HG03565 (cell line): ENCODE measurements at regions not wholly inside any gene's neighbourhood (a gene's known extent, or its start where the extent isn't known, plus 50 kb on each side); places are given as distances from the start of the nearest gene placed in this dataset.

Experiments used
- ATAC-seq: cut with Tn5 transposase; IDR thresholded peaks from one replicate; pipeline ENCODE4 v1.9.1; 2021; ENCODE audit warnings: mild to moderate bottlenecking, moderate library complexity; ENCODE audit not compliant: unreplicated experiment

- ATAC-seq = no peak
Observed at GRCh38 chr20:52787216-52787615, 184.9 kb upstream of the TSHZ2 start.

- no peak for ATAC-seq
Observed at GRCh38 chr20:52785679-52786078, 186.5 kb upstream of the TSHZ2 start.

- ATAC-seq = no peak
Observed at GRCh38 chr20:52783769-52784168, 188.4 kb upstream of the TSHZ2 start.

DNA sequence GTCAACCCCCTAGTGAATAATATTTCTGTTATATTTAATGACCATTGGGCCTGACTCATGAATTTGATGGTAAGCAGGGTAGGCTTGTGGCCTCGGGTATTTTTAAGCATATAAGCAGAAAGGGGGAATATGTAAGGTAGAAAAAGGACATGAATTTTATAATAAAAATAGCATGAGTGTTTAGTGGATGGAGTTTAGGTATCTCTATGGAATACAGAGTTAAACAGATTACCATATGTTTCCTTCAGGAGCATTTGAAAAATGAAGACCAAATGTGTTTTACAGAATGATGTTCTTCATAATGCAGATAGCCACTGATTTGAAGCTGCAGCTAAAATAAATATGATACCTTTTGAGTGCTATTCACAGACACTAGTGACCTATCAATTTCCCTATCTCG is 191.7 kb upstream of the TSHZ2 start:
- ATAC-seq = no peak

- ATAC-seq = no peak
Observed at GRCh38 chr20:52779125-52779524, 193.0 kb upstream of the TSHZ2 start.

GRCh38 chr20:52777171-52777570 is 195.0 kb upstream of the TSHZ2 start:
- ATAC-seq = no peak

- ATAC-seq = no peak
Observed at GRCh38 chr20:52775786-52776185, 196.4 kb upstream of the TSHZ2 start.

DNA sequence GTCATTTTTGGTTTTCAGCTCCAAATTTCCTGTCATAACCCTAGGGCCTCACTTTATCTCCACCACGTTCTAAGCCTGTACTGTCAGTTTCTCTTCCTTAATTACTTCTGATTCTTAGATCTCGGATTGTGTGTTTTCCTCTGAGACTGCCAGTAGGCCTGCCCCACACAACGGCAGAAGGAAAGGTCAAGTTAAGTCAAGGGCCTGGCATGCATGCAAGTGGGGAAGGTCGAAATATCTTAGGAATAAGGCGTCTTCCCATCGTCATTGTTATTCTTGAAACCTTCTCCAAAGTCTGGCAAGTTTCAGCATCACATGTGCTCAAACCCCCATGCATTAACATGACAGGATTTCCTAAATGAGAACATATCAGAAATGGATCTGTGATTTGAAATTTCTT is 203.5 kb upstream of the TSHZ2 start:
- ATAC-seq = no peak

DNA sequence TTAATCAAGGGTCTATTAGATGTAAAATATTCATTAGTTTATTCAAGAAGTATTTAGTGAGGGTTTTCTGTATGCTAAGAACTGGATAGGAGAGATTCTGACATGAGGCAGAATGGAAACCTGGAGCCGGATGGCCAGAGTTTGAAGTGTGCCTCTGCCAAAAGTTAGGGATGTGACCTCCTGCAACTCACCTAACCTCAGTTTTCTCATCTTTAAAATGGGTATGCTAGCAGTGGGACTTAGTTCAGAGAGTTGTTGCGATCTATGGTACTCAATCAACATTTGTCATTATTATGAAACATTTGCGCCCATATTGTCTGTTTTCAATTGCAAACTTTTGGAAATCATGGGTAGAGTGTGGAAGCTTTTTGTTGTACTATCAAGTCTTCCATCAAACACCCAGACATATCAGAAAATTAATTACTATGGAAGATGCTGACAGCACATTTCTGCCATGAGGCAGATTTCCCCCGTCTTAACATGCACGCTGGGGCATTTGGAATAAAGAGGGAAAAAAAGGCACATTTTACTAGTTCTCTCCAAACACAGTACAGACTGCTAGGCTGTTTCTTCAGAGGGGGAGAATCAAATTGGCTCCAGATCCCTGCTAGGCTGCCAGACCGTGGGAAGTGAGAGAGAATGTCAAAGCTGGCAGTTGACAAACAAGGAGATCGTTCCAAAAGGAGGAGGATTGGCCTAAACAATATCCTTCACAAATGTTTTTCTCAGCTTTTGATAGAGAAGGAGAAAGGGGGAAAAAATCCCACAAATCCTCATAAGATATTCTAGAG is 205.3 kb upstream of the TSHZ2 start:
- ATAC-seq = no peak

- ATAC-seq = no peak
Observed at GRCh38 chr20:52763321-52763853, 208.8 kb upstream of the TSHZ2 start.

DNA sequence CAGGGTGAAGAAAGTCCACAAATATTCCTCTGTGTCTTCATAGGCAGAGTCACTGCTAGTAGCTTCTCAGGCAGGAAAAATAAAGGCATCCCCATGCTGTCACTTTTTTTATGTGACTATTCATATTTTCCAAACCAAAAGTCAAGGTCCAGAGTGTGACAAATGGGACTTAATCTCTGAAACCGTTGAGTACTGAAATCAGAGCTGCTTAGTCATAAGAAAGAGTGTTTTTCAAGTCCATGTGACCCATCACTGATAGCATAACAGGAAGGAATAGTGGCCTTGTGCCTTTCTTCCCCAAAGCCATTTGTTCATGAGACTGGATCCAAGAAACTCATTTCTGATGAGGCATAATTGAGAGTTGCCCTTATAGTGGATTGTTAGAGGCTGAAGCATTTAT is 210.3 kb upstream of the TSHZ2 start:
- no peak for ATAC-seq

GRCh38 chr20:52760791-52761190 is 211.4 kb upstream of the TSHZ2 start:
- no peak for ATAC-seq

GRCh38 chr20:52757411-52757810 is 214.7 kb upstream of the TSHZ2 start:
- no peak for ATAC-seq

- no peak for ATAC-seq
Observed at GRCh38 chr20:52755744-52756143, 216.4 kb upstream of the TSHZ2 start.

- no peak for ATAC-seq
Observed at GRCh38 chr20:52754366-52754765, 217.8 kb upstream of the TSHZ2 start.

DNA sequence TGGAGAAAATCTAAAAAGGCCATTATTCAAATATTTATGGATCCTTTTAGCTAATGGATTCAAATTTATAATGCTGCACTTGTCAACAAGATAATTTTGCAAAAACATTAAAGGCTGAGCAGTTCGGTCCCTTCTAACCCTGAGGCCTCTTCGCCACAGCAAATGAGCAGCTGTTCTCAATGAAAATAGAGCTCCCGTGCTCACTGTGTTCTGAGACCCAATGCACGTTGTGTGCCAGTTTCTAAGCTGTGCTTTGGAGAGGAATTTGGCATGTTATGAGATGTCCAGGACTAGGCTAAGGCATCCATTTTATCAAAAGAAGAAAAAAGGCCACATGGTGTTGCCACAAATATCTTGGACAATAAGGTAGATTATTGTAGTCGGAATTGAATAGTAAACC is 220.1 kb upstream of the TSHZ2 start:
- no peak for ATAC-seq

- ATAC-seq = no peak
Observed at GRCh38 chr20:52751571-52751970, 220.6 kb upstream of the TSHZ2 start.

DNA sequence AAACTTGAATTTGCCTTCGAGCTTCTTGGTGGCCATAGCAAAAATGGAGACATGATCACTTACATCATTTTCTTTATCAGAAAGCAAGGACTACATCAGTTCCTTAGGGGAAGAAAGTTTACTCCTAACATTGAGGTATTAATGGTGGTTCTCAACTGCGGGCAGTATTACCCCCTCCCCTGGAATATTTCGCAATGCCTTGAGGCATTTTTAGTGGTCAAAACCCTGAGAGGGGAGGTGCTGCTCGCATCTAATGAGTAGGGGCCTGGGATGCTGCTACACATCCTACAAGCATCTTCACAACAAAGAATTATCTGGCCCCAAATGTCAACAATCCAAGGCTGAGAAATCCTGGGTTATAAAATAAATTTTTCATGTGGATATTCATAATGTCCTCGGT is 222.2 kb upstream of the TSHZ2 start:
- ATAC-seq = no peak

GRCh38 chr20:52748990-52749389 is 223.2 kb upstream of the TSHZ2 start:
- no peak for ATAC-seq

DNA sequence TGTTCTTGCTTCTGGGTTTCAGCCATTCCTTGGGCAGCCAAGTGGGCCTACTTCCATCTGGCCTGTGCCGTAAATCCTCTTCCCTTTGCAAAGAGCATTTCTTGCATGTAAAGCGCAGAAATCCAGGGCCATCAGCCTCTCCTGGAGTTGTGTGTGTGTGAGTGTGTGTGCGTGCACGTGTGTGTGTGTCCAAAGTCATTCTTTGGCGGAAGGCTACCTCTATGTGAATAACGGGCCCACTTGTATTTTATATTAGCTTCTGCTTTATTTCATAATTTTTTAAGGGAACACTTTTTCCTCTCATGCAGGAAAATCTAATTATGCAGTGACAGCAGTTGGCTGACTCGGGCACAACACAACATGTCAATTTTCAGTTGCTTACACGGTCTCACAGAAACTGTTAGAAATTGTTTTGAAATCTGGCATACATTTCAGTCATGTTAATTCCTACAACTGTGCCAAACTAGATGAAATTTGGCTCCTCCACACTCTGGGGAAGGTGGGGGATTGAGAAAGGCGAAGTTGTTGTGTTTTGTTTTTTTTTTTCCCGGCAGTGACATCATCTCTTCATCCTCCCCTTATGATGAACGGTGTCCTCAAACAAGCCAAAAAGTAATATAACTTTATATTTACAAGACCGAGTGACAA is 223.7 kb upstream of the TSHZ2 start:
- no peak for ATAC-seq

DNA sequence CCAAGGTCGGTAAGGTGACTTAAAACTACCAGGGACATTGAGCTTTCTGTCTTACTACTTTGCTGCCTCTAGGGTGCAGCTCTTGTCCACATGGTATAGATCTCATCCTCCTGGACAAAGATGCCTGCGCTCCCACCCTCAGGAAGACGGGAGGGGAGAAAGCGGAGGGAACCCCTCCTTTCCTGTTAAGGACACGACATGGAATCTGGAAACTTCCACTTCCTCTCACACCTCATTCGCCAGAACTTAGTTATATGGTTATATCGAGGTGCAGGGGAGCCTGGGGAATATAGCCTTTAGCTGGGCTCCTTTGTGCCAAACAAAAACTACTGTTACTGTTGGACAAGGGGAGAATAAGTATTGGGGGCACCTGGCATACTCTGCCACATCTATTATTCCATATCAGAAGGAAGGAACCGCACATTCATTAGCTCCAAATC is 224.3 kb upstream of the TSHZ2 start:
- ATAC-seq = no peak

GRCh38 chr20:52746770-52747169 is 225.4 kb upstream of the TSHZ2 start:
- ATAC-seq = no peak
